AG09309 (cell line): ENCODE measurements at regions not wholly inside any gene's neighbourhood (a gene's known extent, or its start where the extent isn't known, plus 50 kb on each side); places are given as distances from the start of the nearest gene placed in this dataset.

ENCODE experiments used
- DNase-seq: peaks from one replicate; pipeline ENCODE4 v3.0.0-alpha.2; 2010; ENCODE audit warnings: low read depth
- H3K4me3 ChIP-seq: 2 replicates; pipeline ENCODE4 v1.5.1; 2011; ENCODE audit warnings: mild to moderate bottlenecking, low read depth, low read length, moderate library complexity; ENCODE audit not compliant: control insufficient read depth
- TF ChIP-seq, protein P1 (sequence below): IDR thresholded peaks from 2 replicates; pipeline ENCODE4 v1.5.1; 2011; ENCODE audit warnings: mild to moderate bottlenecking, low read depth, low read length, inconsistent platforms; ENCODE audit not compliant: insufficient read depth, control insufficient read depth; ENCODE audit errors: missing control alignments

GRCh38 chr10:29957236-29957635 lies 102.2 kb downstream of the JCAD start:
- TF ChIP-seq, protein P1, sequence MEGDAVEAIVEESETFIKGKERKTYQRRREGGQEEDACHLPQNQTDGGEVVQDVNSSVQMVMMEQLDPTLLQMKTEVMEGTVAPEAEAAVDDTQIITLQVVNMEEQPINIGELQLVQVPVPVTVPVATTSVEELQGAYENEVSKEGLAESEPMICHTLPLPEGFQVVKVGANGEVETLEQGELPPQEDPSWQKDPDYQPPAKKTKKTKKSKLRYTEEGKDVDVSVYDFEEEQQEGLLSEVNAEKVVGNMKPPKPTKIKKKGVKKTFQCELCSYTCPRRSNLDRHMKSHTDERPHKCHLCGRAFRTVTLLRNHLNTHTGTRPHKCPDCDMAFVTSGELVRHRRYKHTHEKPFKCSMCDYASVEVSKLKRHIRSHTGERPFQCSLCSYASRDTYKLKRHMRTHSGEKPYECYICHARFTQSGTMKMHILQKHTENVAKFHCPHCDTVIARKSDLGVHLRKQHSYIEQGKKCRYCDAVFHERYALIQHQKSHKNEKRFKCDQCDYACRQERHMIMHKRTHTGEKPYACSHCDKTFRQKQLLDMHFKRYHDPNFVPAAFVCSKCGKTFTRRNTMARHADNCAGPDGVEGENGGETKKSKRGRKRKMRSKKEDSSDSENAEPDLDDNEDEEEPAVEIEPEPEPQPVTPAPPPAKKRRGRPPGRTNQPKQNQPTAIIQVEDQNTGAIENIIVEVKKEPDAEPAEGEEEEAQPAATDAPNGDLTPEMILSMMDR: no peak
- DNase-seq: no peak
- no peak overlapping the region for H3K4me3 ChIP-seq

- no peak overlapping the region for H3K4me3 ChIP-seq
- TF ChIP-seq, protein P1: no peak
- no peak for DNase-seq
Measured at GRCh38 chr10:29956335-29956924, 103.0 kb downstream of the JCAD start.

- TF ChIP-seq, protein P1: no peak
- no peak overlapping the region for H3K4me3 ChIP-seq
- peak; percentile 16 for DNase-seq
Measured at GRCh38 chr10:29955329-29955935, 104.0 kb downstream of the JCAD start.

DNA sequence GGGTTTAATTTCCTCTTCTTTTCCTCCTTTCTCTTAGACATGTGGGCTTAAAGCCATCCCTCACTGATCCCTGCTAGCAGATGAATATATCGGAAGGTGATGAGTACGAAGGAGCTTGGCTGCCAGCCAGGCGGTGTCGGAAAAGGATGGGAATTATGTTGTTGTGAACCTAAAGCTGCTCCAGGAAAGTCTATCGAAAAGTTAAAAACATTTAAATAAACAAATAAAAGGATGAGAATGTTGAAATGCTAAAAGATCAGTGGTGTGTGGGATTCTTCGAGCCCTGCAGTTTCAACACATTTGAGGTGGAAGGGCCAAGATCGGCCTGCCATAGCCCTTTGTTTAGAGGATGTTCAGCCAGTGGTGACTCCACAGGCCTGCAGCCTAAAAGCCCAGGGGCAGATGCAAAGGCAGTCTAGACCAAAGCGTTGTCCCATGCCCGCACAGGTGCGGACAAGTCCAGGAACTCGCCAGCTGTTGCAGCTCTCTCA lies 107.9 kb downstream of the JCAD start:
- DNase-seq: no peak
- no peak overlapping the region for H3K4me3 ChIP-seq
- TF ChIP-seq, protein P1: no peak

DNA sequence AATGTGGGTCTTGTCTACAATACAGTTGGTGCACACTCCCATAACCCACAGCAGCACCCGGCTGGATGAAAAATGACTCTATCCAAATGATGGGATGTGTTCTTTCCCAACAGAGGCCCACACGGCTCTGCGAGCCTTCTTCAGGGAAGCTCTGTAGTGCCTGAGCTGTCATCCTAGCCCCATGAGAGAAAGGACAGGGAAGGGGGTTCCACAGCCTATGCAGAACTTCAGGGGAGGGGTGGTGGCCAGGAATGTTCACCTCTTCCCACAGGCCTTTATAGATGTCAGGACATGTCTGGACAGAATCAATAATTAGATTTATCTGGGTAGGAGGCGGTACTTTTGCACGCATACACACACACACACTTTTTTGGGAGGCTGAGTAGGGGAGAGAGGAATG lies 109.0 kb downstream of the JCAD start:
- no peak overlapping the region for H3K4me3 ChIP-seq
- TF ChIP-seq, protein P1: no peak
- no peak for DNase-seq

- no peak overlapping the region for H3K4me3 ChIP-seq
- TF ChIP-seq, protein P1: no peak
- peak; percentile 93 for DNase-seq
Measured at GRCh38 chr10:29949411-29950011, 109.9 kb downstream of the JCAD start.
